HG03066 (cell line): ENCODE measurements at regions not wholly inside any gene's neighbourhood (a gene's known extent, or its start where the extent isn't known, plus 50 kb on each side); places are given as distances from the start of the nearest gene placed in this dataset.

Source experiments
- ATAC-seq: cut with Tn5 transposase; IDR thresholded peaks from one replicate; pipeline ENCODE4 v1.9.1; 2021; ENCODE audit warnings: low read depth; ENCODE audit not compliant: unreplicated experiment

- no peak for ATAC-seq
These were observed 179.6 kb upstream of the SGCD start for GRCh38 chr5:156147261-156147943.

- ATAC-seq = no peak
These were observed 179.0 kb upstream of the SGCD start for GRCh38 chr5:156147944-156148285.

- no peak for ATAC-seq
These were observed 178.7 kb upstream of the SGCD start for GRCh38 chr5:156148301-156148700.

- ATAC-seq = no peak
These were observed 177.8 kb upstream of the SGCD start for GRCh38 chr5:156149213-156149612.

GRCh38 chr5:156153602-156154001 lies 173.4 kb upstream of the SGCD start:
- no peak for ATAC-seq

GRCh38 chr5:156154757-156155156 lies 172.2 kb upstream of the SGCD start:
- ATAC-seq = no peak

- ATAC-seq = no peak
These were observed 171.4 kb upstream of the SGCD start for GRCh38 chr5:156155598-156155997.

GRCh38 chr5:156164306-156164705 lies 162.7 kb upstream of the SGCD start:
- no peak for ATAC-seq

- ATAC-seq = no peak
These were observed 157.5 kb upstream of the SGCD start for GRCh38 chr5:156169495-156169894.

GRCh38 chr5:156170351-156170961 lies 156.5 kb upstream of the SGCD start:
- ATAC-seq = no peak

- ATAC-seq = no peak
These were observed 152.7 kb upstream of the SGCD start for GRCh38 chr5:156174225-156174624.

- ATAC-seq = no peak
These were observed 148.8 kb upstream of the SGCD start for GRCh38 chr5:156178117-156178516.

- no peak for ATAC-seq
These were observed 145.3 kb upstream of the SGCD start for GRCh38 chr5:156181656-156182055.

GRCh38 chr5:156182174-156182967 lies 144.6 kb upstream of the SGCD start:
- no peak for ATAC-seq

- ATAC-seq = no peak
These were observed 140.2 kb upstream of the SGCD start for GRCh38 chr5:156186760-156187159.

GRCh38 chr5:156188016-156188415 lies 138.9 kb upstream of the SGCD start:
- ATAC-seq = no peak

GRCh38 chr5:156189628-156190027 lies 137.3 kb upstream of the SGCD start:
- ATAC-seq = no peak

GRCh38 chr5:156191547-156191946 lies 135.4 kb upstream of the SGCD start:
- no peak for ATAC-seq

GRCh38 chr5:156197042-156197635 lies 129.8 kb upstream of the SGCD start:
- ATAC-seq = no peak

- ATAC-seq = no peak
These were observed 127.9 kb upstream of the SGCD start for GRCh38 chr5:156199045-156199444.
